HPDE6-E6E7 (cell line): ENCODE measurements at regions not wholly inside any gene's neighbourhood (a gene's known extent, or its start where the extent isn't known, plus 50 kb on each side); places are given as distances from the start of the nearest gene placed in this dataset.
"Not testable (repeated sequence)": the region's sequence is repeated elsewhere in the genome, so short reads cannot be mapped to it uniquely, and the experiment has no call there.

Source experiments
- DNase-seq: peaks from one replicate; pipeline ENCODE4 v3.0.0; 2011; ENCODE audit warnings: missing footprints; ENCODE audit errors: extremely low spot score

GRCh38 chr14:28946267-28946666 is 179.7 kb downstream of the FOXG1 start:
- DNase-seq: no peak

GRCh38 chr14:28949503-28949902 is 182.9 kb downstream of the FOXG1 start:
- no peak for DNase-seq

GRCh38 chr14:28952161-28952560 is 185.6 kb downstream of the FOXG1 start:
- DNase-seq: no peak

GRCh38 chr14:28952666-28953065 is 186.1 kb downstream of the FOXG1 start:
- DNase-seq: no peak

GRCh38 chr14:28953973-28954372 is 187.4 kb downstream of the FOXG1 start:
- DNase-seq: no peak

- DNase-seq: no peak
Measured at GRCh38 chr14:28966416-28967233, 200.0 kb downstream of the FOXG1 start.

- DNase-seq: no peak
Measured at GRCh38 chr14:28975084-28975483, 208.5 kb downstream of the FOXG1 start.

GRCh38 chr14:28982228-28982627 is 215.6 kb downstream of the FOXG1 start:
- DNase-seq: no peak

- no peak for DNase-seq
Measured at GRCh38 chr14:28983279-28983678, 216.7 kb downstream of the FOXG1 start.

- no peak for DNase-seq
Measured at GRCh38 chr14:28987516-28987915, 220.9 kb downstream of the FOXG1 start.

GRCh38 chr14:28997196-28997595 is 230.6 kb downstream of the FOXG1 start:
- not testable (repeated sequence) for DNase-seq

GRCh38 chr14:28999656-29000055 is 233.1 kb downstream of the FOXG1 start:
- DNase-seq: no peak

- no peak for DNase-seq
Measured at GRCh38 chr14:29005647-29006046, 239.1 kb downstream of the FOXG1 start.

GRCh38 chr14:29007990-29008389 is 241.4 kb downstream of the FOXG1 start:
- no peak for DNase-seq

- DNase-seq: peak; percentile 4
Measured at GRCh38 chr14:29016050-29016900, 249.7 kb downstream of the FOXG1 start.

- not testable (repeated sequence) for DNase-seq
Measured at GRCh38 chr14:29023505-29023904, 256.9 kb downstream of the FOXG1 start.

GRCh38 chr14:29027441-29027840 is 260.9 kb downstream of the FOXG1 start:
- not testable (repeated sequence) for DNase-seq

- not testable (repeated sequence) for DNase-seq
Measured at GRCh38 chr14:29027941-29028705, 261.5 kb downstream of the FOXG1 start.

GRCh38 chr14:29028973-29029582 is 262.5 kb downstream of the FOXG1 start:
- DNase-seq: no peak

GRCh38 chr14:29030121-29030520 is 263.5 kb downstream of the FOXG1 start:
- no peak for DNase-seq

GRCh38 chr14:29030970-29031369 is 264.4 kb downstream of the FOXG1 start:
- DNase-seq: no peak

- no peak for DNase-seq
Measured at GRCh38 chr14:29035134-29035533, 268.5 kb downstream of the FOXG1 start.
